AG04449 (cell line): ENCODE measurements at regions not wholly inside any gene's neighbourhood (a gene's known extent, or its start where the extent isn't known, plus 50 kb on each side); places are given as distances from the start of the nearest gene placed in this dataset.

ENCODE experiments used
- CTCF ChIA-PET: fragments of 350-600 bp; formaldehyde crosslinking; extraction: SDS; loops from one replicate; lab custom pipeline; 2021; ENCODE audit warnings: antibody characterized with exemption; lab: Yijun Ruan, JAX
- POLR2A ChIA-PET: fragments of 400-600, 350-600 bp; formaldehyde crosslinking; extraction: SDS; loops from one replicate; lab custom pipeline; 2020; ENCODE audit warnings: antibody characterized with exemption, inconsistent platforms; lab: Yijun Ruan, JAX
- DNase-seq: peaks from one replicate; pipeline ENCODE4 v3.0.0-alpha.2; 2010; ENCODE audit warnings: low read depth, low spot score
- H3K4me3 ChIP-seq: 2 replicates; pipeline ENCODE4 v1.5.1; 2011; ENCODE audit warnings: low read depth, mild to moderate bottlenecking, control low read depth, low read length
- CTCF ChIP-seq: IDR thresholded peaks from one replicate; pipeline ENCODE4 v1.5.1; 2011; ENCODE audit warnings: mild to moderate bottlenecking, moderate library complexity, low read length, control low read depth, inconsistent platforms; ENCODE audit not compliant: insufficient read depth; ENCODE audit errors: missing control alignments

GRCh38 chr3:111331912-111332311, 210.1 kb upstream of the CD96 start:
- TF ChIP-seq CTCF, result no peak
- ChIA-PET POLR2A (no interaction called here), CTCF (no interaction called here)
- DNase-seq, result no peak
- no peak overlapping the region for H3K4me3 ChIP-seq

- CTCF ChIA-PET, result interaction anchor here (1.1 to 2.0 kb wide), 2 partner anchors 17 to 55 kb away, joined by 4 to 9 read pairs; no protein-coding TSS in a partner anchor
- H3K4me3 ChIP-seq, result no peak overlapping the region
- POLR2A ChIA-PET, result no interaction called here
- no peak for TF ChIP-seq CTCF
- no peak for DNase-seq
These were observed 209.4 kb upstream of the CD96 start for GRCh38 chr3:111332488-111333080.

- POLR2A ChIA-PET, result no interaction called here
- CTCF ChIA-PET, result interaction anchor here (1.1 to 2.0 kb wide), 2 partner anchors 18 to 57 kb away, joined by 4 to 9 read pairs; no protein-coding TSS in a partner anchor
- TF ChIP-seq CTCF, result no peak
- DNase-seq, result no peak
- no peak overlapping the region for H3K4me3 ChIP-seq
These were observed 208.4 kb upstream of the CD96 start for GRCh38 chr3:111333642-111334041.

DNA sequence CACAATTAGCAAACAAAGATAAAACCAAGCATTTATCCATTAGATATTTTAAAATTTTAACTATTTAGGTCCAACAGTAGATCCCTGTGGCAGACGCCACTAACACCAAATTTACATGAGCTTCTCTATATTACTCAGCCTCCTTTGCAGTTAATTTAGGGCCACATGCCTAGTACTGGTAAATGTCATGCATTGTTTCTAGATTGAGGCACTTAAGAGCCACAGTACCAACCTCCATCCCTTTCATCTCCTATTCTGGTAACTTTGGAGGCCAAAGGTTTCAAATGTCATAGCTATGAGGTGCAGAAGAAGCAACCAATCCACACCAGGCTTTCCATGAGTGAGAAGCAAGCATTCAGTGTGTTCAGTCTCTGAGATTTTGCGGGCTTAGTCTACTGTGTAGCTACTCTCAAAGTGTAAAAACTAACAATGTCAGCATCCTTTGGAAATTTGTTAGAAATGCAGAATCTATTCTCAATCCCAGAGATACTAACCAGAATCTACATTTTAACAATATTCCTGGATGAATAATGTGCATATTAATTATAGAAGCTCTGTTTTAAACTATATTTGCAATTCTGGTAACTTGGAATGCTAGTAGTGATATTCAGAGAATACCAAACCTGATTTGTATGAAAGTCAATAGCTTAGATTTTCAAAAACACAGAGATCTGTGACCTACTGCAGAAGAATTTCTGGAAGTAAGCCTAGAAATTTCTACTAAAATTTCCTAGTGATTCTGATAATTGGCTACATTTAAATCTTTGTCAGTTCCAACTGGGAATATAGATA, 206.3 kb upstream of the CD96 start:
- H3K4me3 ChIP-seq, result no peak overlapping the region
- no peak for TF ChIP-seq CTCF
- POLR2A ChIA-PET, result no interaction called here
- no peak for DNase-seq
- CTCF ChIA-PET, result interaction anchor here (0.9 to 4.6 kb wide), 7 partner anchors 10 to 262 kb away, joined by 3 to 26 read pairs (median 4); no protein-coding TSS in a partner anchor

- POLR2A ChIA-PET, result interaction anchor here (0.5 kb wide), 1 partner anchor 256 kb away, joined by 3 read pairs; no protein-coding TSS in a partner anchor
- H3K4me3 ChIP-seq, result no peak overlapping the region
- TF ChIP-seq CTCF, result no peak
- CTCF ChIA-PET, result interaction anchor here (0.9 to 4.6 kb wide), 5 partner anchors 10 to 263 kb away, joined by 3 to 26 read pairs (median 5); no protein-coding TSS in a partner anchor
- DNase-seq, result no peak
These were observed 205.5 kb upstream of the CD96 start for GRCh38 chr3:111336511-111336910.
